SK-N-SH (cell line): ENCODE measurements at regions not wholly inside any gene's neighbourhood (a gene's known extent, or its start where the extent isn't known, plus 50 kb on each side); places are given as distances from the start of the nearest gene placed in this dataset.

Experiments used
- CTCF ChIA-PET: fragments of 300-600, 350-600 bp; formaldehyde crosslinking; extraction: SDS; loops from one replicate; lab custom pipeline; 2021; lab: Yijun Ruan, JAX
- POLR2A ChIA-PET: fragments of 350-600 bp; sonication (Branson Sonifier 250); formaldehyde crosslinking; extraction: SDS; loops from one replicate; lab custom pipeline; 2020; ENCODE audit warnings: antibody characterized with exemption, inconsistent platforms; lab: Yijun Ruan, JAX
- DNase-seq: peaks from one replicate; pipeline ENCODE4 v3.0.0; 2012
- H2AFZ ChIP-seq: fragments of 200-600 bp; sonication (generic); 2 replicates; pipeline ENCODE4 v1.8.1; 2016; ENCODE audit warnings: antibody characterized with exemption, mild to moderate bottlenecking, low read depth
- H3F3A ChIP-seq: fragments of 200-600 bp; sonication (generic); replicated peaks from 2 replicates; pipeline ENCODE3; 2016; ENCODE audit warnings: antibody characterized with exemption, mild to moderate bottlenecking; ENCODE audit not compliant: insufficient read depth
- H3K27ac ChIP-seq, 2 experiments: fragments of 200-500 bp in 1 of 2; fragments of 200-600 bp in 1 of 2; sonication (Bioruptor generic) in 1 of 2; sonication (generic), shearing (Covaris generic) in 1 of 2; 2 replicates each; pipeline versions ENCODE4 v1.5.1 to v1.6.1; 2014 to 2016; ENCODE audit warnings: low read depth in 2 of 2, inconsistent platforms in 1 of 2, low read length in 1 of 2, mild to moderate bottlenecking in 1 of 2, mixed read lengths in 1 of 2
- H3K27me3 ChIP-seq: fragments of 200-600 bp; sonication (generic), shearing (Covaris generic); 2 replicates; pipeline ENCODE4 v1.6.1; 2016; ENCODE audit warnings: mixed run types; ENCODE audit not compliant: insufficient read depth
- H3K36me3 ChIP-seq, 2 experiments: fragments of 200-500 bp in 1 of 2; fragments of 200-600 bp in 1 of 2; sonication (Bioruptor generic) in 1 of 2; sonication (generic) in 1 of 2; replicated peaks in 1 of 2; 2 replicates each; pipeline versions ENCODE3 to v1.5.1; 2014 to 2016; ENCODE audit warnings: low read length in 1 of 2, mild to moderate bottlenecking in 1 of 2; ENCODE audit not compliant: insufficient read depth in 2 of 2, control insufficient read depth in 1 of 2
- H3K4me1 ChIP-seq, 2 experiments: fragments of 200-500 bp in 1 of 2; fragments of 200-600 bp in 1 of 2; sonication (Bioruptor generic) in 1 of 2; sonication (generic), shearing (Covaris generic) in 1 of 2; 2 replicates each; pipeline versions ENCODE4 v1.5.1 to v1.6.1; 2014 to 2016; ENCODE audit warnings: low read depth in 1 of 2, low read length in 1 of 2, mixed run types in 1 of 2; ENCODE audit not compliant: insufficient read depth in 2 of 2, control insufficient read depth in 1 of 2
- H3K4me2 ChIP-seq: fragments of 200-600 bp; sonication (generic), shearing (Covaris generic); 2 replicates; pipeline ENCODE4 v1.6.1; 2017; ENCODE audit warnings: mixed run types
- H3K4me3 ChIP-seq, 2 experiments: fragments of 200-500 bp in 1 of 2; fragments of 200-600 bp in 1 of 2; sonication (Bioruptor generic) in 1 of 2; sonication (generic), shearing (Covaris generic) in 1 of 2; 2 replicates each; pipeline versions ENCODE4 v1.5.1 to v1.8.1; 2014 to 2016; ENCODE audit warnings: low read depth in 2 of 2, inconsistent platforms in 1 of 2, low read length in 1 of 2, mild to moderate bottlenecking in 1 of 2, mixed read lengths in 1 of 2, moderate library complexity in 1 of 2
- H3K79me2 ChIP-seq: fragments of 200-600 bp; sonication (generic); 2 replicates; pipeline ENCODE4 v1.8.1; 2017; ENCODE audit warnings: mild to moderate bottlenecking; ENCODE audit not compliant: insufficient read depth
- H3K9ac ChIP-seq: fragments of 200-600 bp; sonication (generic); 2 replicates; pipeline ENCODE4 v1.6.1; 2017; ENCODE audit warnings: mixed run types
- H3K9me2 ChIP-seq: fragments of 200-600 bp; sonication (generic); 2 replicates; pipeline ENCODE4 v1.6.1; 2017; ENCODE audit warnings: mixed run types
- H3K9me3 ChIP-seq: fragments of 200-600 bp; sonication (generic); 2 replicates; pipeline ENCODE4 v1.6.1; 2017; ENCODE audit warnings: mixed run types, mild to moderate bottlenecking, moderate library complexity
- H4K20me1 ChIP-seq: fragments of 200-600 bp; sonication (generic); 2 replicates; pipeline ENCODE4 v1.6.1; 2017; ENCODE audit warnings: mild to moderate bottlenecking, mixed run types; ENCODE audit not compliant: insufficient read depth
- EP300 ChIP-seq, 2 experiments: IDR thresholded peaks; 2 replicates each; pipeline versions ENCODE4 v1.4.0 to v1.6.1; 2012; ENCODE audit warnings: borderline replicate concordance in 1 of 2, low read depth in 1 of 2, low read length in 1 of 2
- EZH2phosphoT487 ChIP-seq: fragments of 200-600 bp; sonication (generic); IDR thresholded peaks from 2 replicates; pipeline ENCODE4 v1.6.1; 2017; ENCODE audit warnings: low read depth, mixed run types, mild to moderate bottlenecking, antibody characterized with exemption, moderate library complexity, borderline replicate concordance
- NFIC ChIP-seq: IDR thresholded peaks from 2 replicates; pipeline ENCODE4 v1.4.0; 2012; ENCODE audit warnings: borderline replicate concordance
- NRF1 ChIP-seq: IDR thresholded peaks from 2 replicates; pipeline ENCODE4 v1.6.1; 2012; ENCODE audit warnings: low read depth, mild to moderate bottlenecking, low read length
- SIN3A ChIP-seq: IDR thresholded peaks from 2 replicates; pipeline ENCODE4 v1.6.1; 2012; ENCODE audit warnings: low read depth, mild to moderate bottlenecking, low read length, moderate library complexity, borderline replicate concordance
- SMC3 ChIP-seq: IDR thresholded peaks from 2 replicates; pipeline ENCODE4 v1.6.1; 2012; ENCODE audit warnings: low read depth, low read length, improper control_type of control experiment
- WGBS: methylation state at CpG from one replicate; pipeline ENCODE4 v1.1.6; 2017; ENCODE audit warnings: low lambda C conversion rate; 5-methylcytosine and 5-hydroxymethylcytosine counted together
- TF ChIP-seq, protein P1 (sequence below): fragments of 150-350 bp; IDR thresholded peaks from 2 replicates; pipeline ENCODE4 v1.6.1; 2016; ENCODE audit warnings: mild to moderate bottlenecking, low read depth, low read length
- TF ChIP-seq, protein P2 (sequence below): IDR thresholded peaks from 2 replicates; pipeline ENCODE4 v1.6.1; 2012; ENCODE audit warnings: mild to moderate bottlenecking, low read depth, low read length, moderate library complexity
- TF ChIP-seq, protein P3 (sequence below): fragments of 150-350 bp; IDR thresholded peaks from 2 replicates; pipeline ENCODE4 v1.6.1; 2017; ENCODE audit warnings: antibody characterized with exemption, low read length, low read depth, borderline replicate concordance

DNA sequence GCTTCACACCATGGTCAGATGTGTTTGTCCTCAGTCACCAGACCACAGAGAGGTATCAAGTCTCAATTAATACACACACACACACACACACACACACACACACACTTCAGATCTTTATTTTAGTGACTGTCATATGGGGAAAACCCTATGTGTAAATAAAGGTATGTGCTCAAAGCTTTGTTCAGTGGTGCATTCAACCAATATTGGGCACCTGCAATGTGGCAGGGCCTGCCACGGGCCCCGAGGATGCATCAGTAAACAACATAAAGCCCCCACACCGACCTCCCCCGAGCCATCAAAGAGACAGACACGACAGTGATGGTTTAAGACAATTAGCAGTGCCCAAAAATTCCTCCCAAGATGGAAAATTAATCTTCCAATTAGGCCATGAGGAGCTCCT lies 51.6 kb downstream of the SHANK2 start:
- no peak overlapping the region for H3K27ac ChIP-seq
- no peaks in the 10 kb centered on the region for H3K4me1 ChIP-seq
- H3K9me2 ChIP-seq, result no peaks in the 10 kb centered on the region
- no peak overlapping the region for H3K9ac ChIP-seq
- H3K79me2 ChIP-seq, result no peaks in the 10 kb centered on the region
- no peak overlapping the region for H3K4me2 ChIP-seq
- no peaks in the 10 kb centered on the region for H3K27me3 ChIP-seq
- no peaks in the 10 kb centered on the region for H3K9me3 ChIP-seq
- no peaks in the 10 kb centered on the region for H3K36me3 ChIP-seq
- TF ChIP-seq, protein P1, sequence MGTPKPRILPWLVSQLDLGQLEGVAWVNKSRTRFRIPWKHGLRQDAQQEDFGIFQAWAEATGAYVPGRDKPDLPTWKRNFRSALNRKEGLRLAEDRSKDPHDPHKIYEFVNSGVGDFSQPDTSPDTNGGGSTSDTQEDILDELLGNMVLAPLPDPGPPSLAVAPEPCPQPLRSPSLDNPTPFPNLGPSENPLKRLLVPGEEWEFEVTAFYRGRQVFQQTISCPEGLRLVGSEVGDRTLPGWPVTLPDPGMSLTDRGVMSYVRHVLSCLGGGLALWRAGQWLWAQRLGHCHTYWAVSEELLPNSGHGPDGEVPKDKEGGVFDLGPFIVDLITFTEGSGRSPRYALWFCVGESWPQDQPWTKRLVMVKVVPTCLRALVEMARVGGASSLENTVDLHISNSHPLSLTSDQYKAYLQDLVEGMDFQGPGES, result no peak
- TF ChIP-seq EP300 (IDR thresholded peaks at IDR 0.05; ENCODE audit: borderline replicate concordance in 1 of 2, low read depth in 1 of 2, low read length in 1 of 2) (no peak), EZH2phosphoT487 (no peak)
- ChIA-PET CTCF (no interaction called here), POLR2A (no interaction called here)
- H2AFZ ChIP-seq, result no peak overlapping the region
- WGBS, result 23% methylated on average over 5 of the region's 5 CpGs
- H3F3A ChIP-seq, result no peaks in the 10 kb centered on the region
- H3K4me3 ChIP-seq, result no peak overlapping the region
- H4K20me1 ChIP-seq, result no peaks in the 10 kb centered on the region
- no peak for DNase-seq

DNA sequence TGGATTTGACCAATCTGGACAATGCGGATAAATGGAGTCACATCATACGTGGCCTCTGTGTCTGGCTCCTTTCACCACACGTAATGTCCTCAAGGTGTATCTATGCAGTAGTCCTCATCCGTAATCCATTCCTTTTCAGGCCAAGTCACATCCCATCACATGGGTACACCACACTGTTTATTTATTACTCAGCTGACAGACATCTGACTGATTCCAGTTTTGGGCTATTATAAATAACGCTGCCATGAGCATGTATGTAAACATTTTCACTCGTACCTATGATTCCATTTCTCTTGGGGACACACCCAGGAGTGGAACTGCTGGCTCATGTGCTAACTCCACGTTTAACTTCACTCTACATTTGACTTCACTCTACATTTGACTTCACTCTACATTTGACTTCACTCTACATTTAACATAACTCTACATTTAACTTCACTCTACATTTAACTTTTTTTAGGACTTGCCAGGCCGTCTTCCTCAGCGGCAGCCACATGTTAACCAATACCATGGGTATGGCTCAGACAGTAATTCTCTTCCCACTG lies 52.1 kb downstream of the SHANK2 start:
- DNase-seq, result no peak
- H3K36me3 ChIP-seq, result no peaks in the 10 kb centered on the region
- no peak overlapping the region for H3K4me2 ChIP-seq
- no peak overlapping the region for H3K4me3 ChIP-seq
- no peak overlapping the region for H3K27ac ChIP-seq
- no peak overlapping the region for H2AFZ ChIP-seq
- H3K9ac ChIP-seq, result no peak overlapping the region
- H3K27me3 ChIP-seq, result no peaks in the 10 kb centered on the region
- H3K79me2 ChIP-seq, result no peaks in the 10 kb centered on the region
- no peaks in the 10 kb centered on the region for H3K9me3 ChIP-seq
- 34% methylated on average over 9 of the region's 9 CpGs for WGBS
- no peaks in the 10 kb centered on the region for H3F3A ChIP-seq
- H3K4me1 ChIP-seq, result no peaks in the 10 kb centered on the region
- TF ChIP-seq NFIC, result no peak
- TF ChIP-seq SMC3, result no peak
- TF ChIP-seq SIN3A, result no peak
- no peak for TF ChIP-seq NRF1
- TF ChIP-seq, protein P2, sequence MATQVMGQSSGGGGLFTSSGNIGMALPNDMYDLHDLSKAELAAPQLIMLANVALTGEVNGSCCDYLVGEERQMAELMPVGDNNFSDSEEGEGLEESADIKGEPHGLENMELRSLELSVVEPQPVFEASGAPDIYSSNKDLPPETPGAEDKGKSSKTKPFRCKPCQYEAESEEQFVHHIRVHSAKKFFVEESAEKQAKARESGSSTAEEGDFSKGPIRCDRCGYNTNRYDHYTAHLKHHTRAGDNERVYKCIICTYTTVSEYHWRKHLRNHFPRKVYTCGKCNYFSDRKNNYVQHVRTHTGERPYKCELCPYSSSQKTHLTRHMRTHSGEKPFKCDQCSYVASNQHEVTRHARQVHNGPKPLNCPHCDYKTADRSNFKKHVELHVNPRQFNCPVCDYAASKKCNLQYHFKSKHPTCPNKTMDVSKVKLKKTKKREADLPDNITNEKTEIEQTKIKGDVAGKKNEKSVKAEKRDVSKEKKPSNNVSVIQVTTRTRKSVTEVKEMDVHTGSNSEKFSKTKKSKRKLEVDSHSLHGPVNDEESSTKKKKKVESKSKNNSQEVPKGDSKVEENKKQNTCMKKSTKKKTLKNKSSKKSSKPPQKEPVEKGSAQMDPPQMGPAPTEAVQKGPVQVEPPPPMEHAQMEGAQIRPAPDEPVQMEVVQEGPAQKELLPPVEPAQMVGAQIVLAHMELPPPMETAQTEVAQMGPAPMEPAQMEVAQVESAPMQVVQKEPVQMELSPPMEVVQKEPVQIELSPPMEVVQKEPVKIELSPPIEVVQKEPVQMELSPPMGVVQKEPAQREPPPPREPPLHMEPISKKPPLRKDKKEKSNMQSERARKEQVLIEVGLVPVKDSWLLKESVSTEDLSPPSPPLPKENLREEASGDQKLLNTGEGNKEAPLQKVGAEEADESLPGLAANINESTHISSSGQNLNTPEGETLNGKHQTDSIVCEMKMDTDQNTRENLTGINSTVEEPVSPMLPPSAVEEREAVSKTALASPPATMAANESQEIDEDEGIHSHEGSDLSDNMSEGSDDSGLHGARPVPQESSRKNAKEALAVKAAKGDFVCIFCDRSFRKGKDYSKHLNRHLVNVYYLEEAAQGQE, result no peak
- TF ChIP-seq, protein P3, sequence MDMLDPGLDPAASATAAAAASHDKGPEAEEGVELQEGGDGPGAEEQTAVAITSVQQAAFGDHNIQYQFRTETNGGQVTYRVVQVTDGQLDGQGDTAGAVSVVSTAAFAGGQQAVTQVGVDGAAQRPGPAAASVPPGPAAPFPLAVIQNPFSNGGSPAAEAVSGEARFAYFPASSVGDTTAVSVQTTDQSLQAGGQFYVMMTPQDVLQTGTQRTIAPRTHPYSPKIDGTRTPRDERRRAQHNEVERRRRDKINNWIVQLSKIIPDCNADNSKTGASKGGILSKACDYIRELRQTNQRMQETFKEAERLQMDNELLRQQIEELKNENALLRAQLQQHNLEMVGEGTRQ, result no peak
- H4K20me1 ChIP-seq, result no peaks in the 10 kb centered on the region
- ChIA-PET CTCF (no interaction called here), POLR2A (no interaction called here)
- H3K9me2 ChIP-seq, result no peaks in the 10 kb centered on the region
